HCT116 (cell line): ENCODE measurements at regions not wholly inside any gene's neighbourhood (a gene's known extent, or its start where the extent isn't known, plus 50 kb on each side); places are given as distances from the start of the nearest gene placed in this dataset.

ENCODE experiments used
- ATAC-seq: fragments of 200-7000 bp; cut with Tn5 transposase; 2 replicates; pipeline ENCODE4 v1.9.1; 2020; ENCODE audit warnings: mild to moderate bottlenecking, moderate library complexity
- BruUV-seq: library from RNA; stranded (reverse); fragments of 400-500 nt; replicated peaks from 2 replicates; lab custom pipeline; 2021; lab: Mats Ljungman, UMichigan
- CTCF ChIA-PET: fragments of 300-600 bp; sonication (Branson Sonifier 250); formaldehyde crosslinking; loops from one replicate; lab custom pipeline; 2021; ENCODE audit warnings: antibody characterized with exemption; lab: Charles Lee
- POLR2A ChIA-PET: fragments of 300-600, 350-600 bp; sonication (Branson Sonifier 250); formaldehyde crosslinking; loops from one replicate; lab custom pipeline; 2021; ENCODE audit warnings: antibody characterized with exemption; lab: Charles Lee
- RAD21 ChIA-PET, 2 experiments: fragments of 300-600 bp; sonication (Branson Sonifier 250); formaldehyde crosslinking; loops; one replicate each; lab custom pipeline; 2023; ENCODE audit warnings: low total read pairs in 2 of 2; ENCODE audit not compliant: uncharacterized antibody in 2 of 2, unreplicated experiment in 2 of 2, low non-redundant PET in 1 of 2; lab: Charles Lee
- DNase-seq: peaks from one replicate; pipeline ENCODE4 v3.0.0-alpha.2; 2010; ENCODE audit warnings: low read depth, low spot score
- H2AFZ ChIP-seq: fragments of 200-600 bp; shearing (Covaris generic), sonication (generic); 2 replicates; pipeline ENCODE4 v1.6.1; 2017; ENCODE audit warnings: low read depth, mixed run types, mixed read lengths, antibody characterized with exemption, low read length; ENCODE audit not compliant: poor library complexity, severe bottlenecking
- H3K27ac ChIP-seq: 2 replicates; pipeline ENCODE4 v1.5.1; 2012; ENCODE audit warnings: low read depth, low read length
- H3K27me3 ChIP-seq: fragments of 200-600 bp; sonication (generic); 2 replicates; pipeline ENCODE4 v1.6.1; 2016; ENCODE audit warnings: mixed run types, low read length, mixed read lengths; ENCODE audit not compliant: insufficient read depth
- H3K36me3 ChIP-seq, 2 experiments: fragments of 200-500 bp in 1 of 2; fragments of 200-600 bp in 1 of 2; sonication (Bioruptor generic) in 1 of 2; sonication (generic) in 1 of 2; 2 replicates each; pipeline versions ENCODE4 v1.5.1 to v1.6.1; 2014 to 2016; ENCODE audit warnings: low read length in 2 of 2, inconsistent platforms in 1 of 2, mixed read lengths in 1 of 2, mixed run types in 1 of 2; ENCODE audit not compliant: insufficient read depth in 2 of 2, control insufficient read depth in 1 of 2
- H3K4me1 ChIP-seq, 2 experiments: fragments of 200-600 bp in 1 of 2; sonication (generic) in 1 of 2; 2 replicates each; pipeline versions ENCODE4 v1.5.1 to v1.6.1; 2012 to 2017; ENCODE audit warnings: low read length in 2 of 2, inconsistent platforms in 1 of 2, mild to moderate bottlenecking in 1 of 2, mixed read lengths in 1 of 2, mixed run types in 1 of 2, moderate library complexity in 1 of 2; ENCODE audit not compliant: insufficient read depth in 2 of 2, control insufficient read depth in 1 of 2
- H3K4me2 ChIP-seq: fragments of 200-600 bp; sonication (generic); 2 replicates; pipeline ENCODE4 v1.6.1; 2017; ENCODE audit warnings: mixed run types, low read length, mixed read lengths
- H3K4me3 ChIP-seq, 2 experiments: fragments of 200-600 bp in 1 of 2; sonication (generic) in 1 of 2; replicated peaks in 1 of 2; 2 replicates each; pipeline ENCODE4 v1.5.1; 2011 to 2016; ENCODE audit warnings: low read length in 2 of 2, control low read depth in 1 of 2, low read depth in 1 of 2, mild to moderate bottlenecking in 1 of 2, mixed read lengths in 1 of 2, mixed run types in 1 of 2
- H3K79me2 ChIP-seq: fragments of 200-600 bp; sonication (generic); 2 replicates; pipeline ENCODE4 v1.6.1; 2017; ENCODE audit warnings: mild to moderate bottlenecking, mixed run types, low read length, moderate library complexity, mixed read lengths; ENCODE audit not compliant: insufficient read depth
- H3K9ac ChIP-seq: fragments of 200-600 bp; sonication (generic); 2 replicates; pipeline ENCODE4 v1.6.1; 2016; ENCODE audit warnings: low read length, mixed read lengths
- H3K9me2 ChIP-seq: fragments of 200-600 bp; sonication (generic), shearing (Covaris generic); 2 replicates; pipeline ENCODE4 v1.6.1; 2017; ENCODE audit warnings: mixed run types, mild to moderate bottlenecking, moderate library complexity; ENCODE audit not compliant: insufficient read depth
- H3K9me3 ChIP-seq, 2 experiments: fragments of 200-500 bp in 1 of 2; fragments of 200-600 bp in 1 of 2; sonication (Bioruptor generic) in 1 of 2; sonication (generic) in 1 of 2; 2 replicates each; pipeline ENCODE4 v1.6.1; 2014 to 2017; ENCODE audit warnings: low read length in 2 of 2, mixed read lengths in 2 of 2, inconsistent platforms in 1 of 2, low read depth in 1 of 2, mild to moderate bottlenecking in 1 of 2, mixed run types in 1 of 2, moderate library complexity in 1 of 2; ENCODE audit not compliant: control insufficient read depth in 1 of 2, insufficient read depth in 1 of 2
- H4K20me1 ChIP-seq: fragments of 200-600 bp; sonication (generic), shearing (Covaris generic); 2 replicates; pipeline ENCODE4 v1.6.1; 2017; ENCODE audit warnings: mixed run types, mild to moderate bottlenecking, moderate library complexity; ENCODE audit not compliant: insufficient read depth
- ATF3 ChIP-seq: IDR thresholded peaks from 2 replicates; pipeline ENCODE4 v1.6.1; 2012
- EGR1 ChIP-seq: IDR thresholded peaks from 2 replicates; pipeline ENCODE4 v1.6.1; 2012; ENCODE audit warnings: low read depth
- EZH2phosphoT487 ChIP-seq: fragments of 200-600 bp; IDR thresholded peaks from 2 replicates; pipeline ENCODE4 v1.6.1; 2018; ENCODE audit warnings: antibody characterized with exemption, borderline replicate concordance
- FOSL1 ChIP-seq: IDR thresholded peaks from 2 replicates; pipeline ENCODE4 v1.6.1; 2012; ENCODE audit warnings: low read depth
- JUND ChIP-seq: IDR thresholded peaks from 2 replicates; pipeline ENCODE4 v1.6.1; 2012
- REST ChIP-seq: IDR thresholded peaks from 2 replicates; pipeline ENCODE4 v1.6.1; 2012; ENCODE audit warnings: low read depth
- TCF7L2 ChIP-seq: IDR thresholded peaks from 2 replicates; pipeline ENCODE4 v1.7.0; 2011; ENCODE audit warnings: borderline replicate concordance, inconsistent platforms; ENCODE audit not compliant: insufficient read depth, insufficient read length; ENCODE audit errors: extremely low read depth
- YY1 ChIP-seq: IDR thresholded peaks from 2 replicates; pipeline ENCODE4 v1.6.1; 2011; ENCODE audit warnings: low read length, low read depth, moderate library complexity, mild to moderate bottlenecking; ENCODE audit not compliant: insufficient replicate concordance; ENCODE audit errors: extremely low read depth
- ZFX ChIP-seq: fragments of 450-650 bp; IDR thresholded peaks from 2 replicates; pipeline ENCODE4 v1.6.1; 2017
- ZNF274 ChIP-seq: fragments of 200-500 bp; sonication (Bioruptor generic); IDR thresholded peaks from 2 replicates; pipeline ENCODE4 v1.6.1; 2014; ENCODE audit warnings: mild to moderate bottlenecking, low read depth, low read length, inconsistent platforms
- intact Hi-C: fragments of 100-400 bp; cut with micrococcal nuclease; formaldehyde crosslinking; loops from 2 replicates; pipeline ENCODE4 v1.10.0; 2022

- TF ChIP-seq FOSL1 (no peak), JUND (no peak), ATF3 (no peak), ZFX (no peak), REST (no peak), YY1 (no peak), TCF7L2 (no peak), EZH2phosphoT487 (no peak)
Measured at GRCh38 chr11:119996556-119996955, 141.4 kb downstream of the TRIM29 start (continued).

- DNase-seq, result no peak
- H2AFZ ChIP-seq, result no peak overlapping the region
- H3K4me2 ChIP-seq, result no peak overlapping the region
- H3K9me2 ChIP-seq, result no peaks in the 10 kb centered on the region
- ChIA-PET POLR2A (no interaction called here), CTCF (interaction anchor here (1.0 kb wide), 1 partner anchor 275 kb away, joined by 3 read pairs; no protein-coding TSS in a partner anchor), RAD21 (no interaction called here)
- no peaks in the 10 kb centered on the region for H3K79me2 ChIP-seq
- no peaks in the 10 kb centered on the region for H3K4me1 ChIP-seq
- H3K36me3 ChIP-seq, result no peaks in the 10 kb centered on the region
- no peaks in the 10 kb centered on the region for H3K9me3 ChIP-seq
- no TSS peak for BruUV-seq
- H3K27me3 ChIP-seq, result 0 out of 2 replicates have a peak, but pooled peaks cover 4% of the 10 kb centered on the region
- TF ChIP-seq ZNF274 (no peak), EGR1 (no peak), ATF3 (no peak)
- no peak overlapping the region for H3K4me3 ChIP-seq
- H3K27ac ChIP-seq, result no peak overlapping the region
- H4K20me1 ChIP-seq, result no peaks in the 10 kb centered on the region
- H3K9ac ChIP-seq, result no peak overlapping the region
- intact Hi-C loops, result no loop called here
- ATAC-seq, result peak; percentile 56; the same call in 1 of the 2 replicates
Measured at GRCh38 chr11:119995730-119996491, 142.0 kb downstream of the TRIM29 start.
